OCI-LY1 (cell line): ENCODE measurements at regions not wholly inside any gene's neighbourhood (a gene's known extent, or its start where the extent isn't known, plus 50 kb on each side); places are given as distances from the start of the nearest gene placed in this dataset.

Source experiments
- EZH2 ChIP-seq: fragments of 200-600 bp; sonication (generic), shearing (Covaris generic); IDR thresholded peaks from 2 replicates; pipeline ENCODE4 v1.8.0; 2017; ENCODE audit warnings: borderline replicate concordance, mixed run types, mild to moderate bottlenecking, antibody characterized with exemption, low read length, moderate library complexity, mixed read lengths
- TF ChIP-seq, protein P1 (sequence below): fragments of 200-600 bp; sonication (generic), shearing (Covaris generic); IDR thresholded peaks from 2 replicates; pipeline ENCODE4 v1.5.1; 2017; ENCODE audit warnings: mild to moderate bottlenecking, antibody characterized with exemption, low read length, moderate library complexity, mixed read lengths

DNA sequence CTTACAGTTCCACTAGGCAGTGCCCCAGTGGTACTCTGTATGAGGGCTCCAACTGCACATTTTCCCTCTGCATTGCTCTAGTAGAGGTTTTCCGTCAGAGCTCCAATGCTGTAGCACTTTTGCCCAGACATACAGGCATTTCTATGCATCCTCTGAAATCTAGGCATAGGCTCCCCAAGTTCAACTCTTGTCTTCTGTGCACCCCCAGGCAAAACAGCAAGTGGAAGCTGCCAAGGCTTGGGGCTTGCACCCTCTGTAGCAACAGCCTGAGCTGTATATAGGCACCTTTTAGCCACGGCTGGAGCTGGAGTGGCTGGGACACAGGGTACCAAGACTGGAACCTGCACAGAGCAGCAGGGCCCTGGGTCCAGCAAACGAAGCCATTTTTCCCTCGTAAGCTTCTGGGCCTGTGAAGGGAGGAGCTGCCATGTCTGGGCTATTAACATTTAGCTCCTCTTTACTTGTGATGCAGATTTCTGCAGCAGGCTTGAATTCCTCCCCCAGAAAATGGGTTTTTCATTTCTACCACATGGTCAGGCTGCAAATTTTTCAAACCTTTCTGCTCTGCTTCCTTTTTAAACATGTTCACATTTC lies 596.2 kb upstream of the ADGRB3 start:
- TF ChIP-seq, protein P1, sequence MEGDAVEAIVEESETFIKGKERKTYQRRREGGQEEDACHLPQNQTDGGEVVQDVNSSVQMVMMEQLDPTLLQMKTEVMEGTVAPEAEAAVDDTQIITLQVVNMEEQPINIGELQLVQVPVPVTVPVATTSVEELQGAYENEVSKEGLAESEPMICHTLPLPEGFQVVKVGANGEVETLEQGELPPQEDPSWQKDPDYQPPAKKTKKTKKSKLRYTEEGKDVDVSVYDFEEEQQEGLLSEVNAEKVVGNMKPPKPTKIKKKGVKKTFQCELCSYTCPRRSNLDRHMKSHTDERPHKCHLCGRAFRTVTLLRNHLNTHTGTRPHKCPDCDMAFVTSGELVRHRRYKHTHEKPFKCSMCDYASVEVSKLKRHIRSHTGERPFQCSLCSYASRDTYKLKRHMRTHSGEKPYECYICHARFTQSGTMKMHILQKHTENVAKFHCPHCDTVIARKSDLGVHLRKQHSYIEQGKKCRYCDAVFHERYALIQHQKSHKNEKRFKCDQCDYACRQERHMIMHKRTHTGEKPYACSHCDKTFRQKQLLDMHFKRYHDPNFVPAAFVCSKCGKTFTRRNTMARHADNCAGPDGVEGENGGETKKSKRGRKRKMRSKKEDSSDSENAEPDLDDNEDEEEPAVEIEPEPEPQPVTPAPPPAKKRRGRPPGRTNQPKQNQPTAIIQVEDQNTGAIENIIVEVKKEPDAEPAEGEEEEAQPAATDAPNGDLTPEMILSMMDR = no peak
- no peak for TF ChIP-seq EZH2
